ENCODE measurements at regions not wholly inside any gene's neighbourhood (a gene's known extent, or its start where the extent isn't known, plus 50 kb on each side); places are given as distances from the start of the nearest gene placed in this dataset.

DNA sequence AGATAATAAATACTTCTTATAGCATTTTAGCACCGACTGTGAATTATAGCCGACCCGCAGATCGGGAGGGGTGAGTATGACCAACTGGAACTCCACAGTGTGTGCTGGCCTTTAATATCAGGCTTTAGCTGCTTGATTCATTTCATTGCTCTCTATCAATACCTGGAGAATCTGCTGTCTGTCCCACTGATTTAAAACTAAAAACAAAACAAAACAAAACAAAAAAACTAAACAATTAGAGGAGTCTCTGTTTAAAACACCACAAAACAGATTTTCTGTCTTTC is 216.8 kb downstream of the FAT3 start:
- TF ChIP-seq CTCF (IDR thresholded peaks at IDR 0.05), result no peak
- TF ChIP-seq YY1 (IDR thresholded peaks at IDR 0.05; ENCODE audit: low read depth), result no peak
- TF ChIP-seq, protein P1, sequence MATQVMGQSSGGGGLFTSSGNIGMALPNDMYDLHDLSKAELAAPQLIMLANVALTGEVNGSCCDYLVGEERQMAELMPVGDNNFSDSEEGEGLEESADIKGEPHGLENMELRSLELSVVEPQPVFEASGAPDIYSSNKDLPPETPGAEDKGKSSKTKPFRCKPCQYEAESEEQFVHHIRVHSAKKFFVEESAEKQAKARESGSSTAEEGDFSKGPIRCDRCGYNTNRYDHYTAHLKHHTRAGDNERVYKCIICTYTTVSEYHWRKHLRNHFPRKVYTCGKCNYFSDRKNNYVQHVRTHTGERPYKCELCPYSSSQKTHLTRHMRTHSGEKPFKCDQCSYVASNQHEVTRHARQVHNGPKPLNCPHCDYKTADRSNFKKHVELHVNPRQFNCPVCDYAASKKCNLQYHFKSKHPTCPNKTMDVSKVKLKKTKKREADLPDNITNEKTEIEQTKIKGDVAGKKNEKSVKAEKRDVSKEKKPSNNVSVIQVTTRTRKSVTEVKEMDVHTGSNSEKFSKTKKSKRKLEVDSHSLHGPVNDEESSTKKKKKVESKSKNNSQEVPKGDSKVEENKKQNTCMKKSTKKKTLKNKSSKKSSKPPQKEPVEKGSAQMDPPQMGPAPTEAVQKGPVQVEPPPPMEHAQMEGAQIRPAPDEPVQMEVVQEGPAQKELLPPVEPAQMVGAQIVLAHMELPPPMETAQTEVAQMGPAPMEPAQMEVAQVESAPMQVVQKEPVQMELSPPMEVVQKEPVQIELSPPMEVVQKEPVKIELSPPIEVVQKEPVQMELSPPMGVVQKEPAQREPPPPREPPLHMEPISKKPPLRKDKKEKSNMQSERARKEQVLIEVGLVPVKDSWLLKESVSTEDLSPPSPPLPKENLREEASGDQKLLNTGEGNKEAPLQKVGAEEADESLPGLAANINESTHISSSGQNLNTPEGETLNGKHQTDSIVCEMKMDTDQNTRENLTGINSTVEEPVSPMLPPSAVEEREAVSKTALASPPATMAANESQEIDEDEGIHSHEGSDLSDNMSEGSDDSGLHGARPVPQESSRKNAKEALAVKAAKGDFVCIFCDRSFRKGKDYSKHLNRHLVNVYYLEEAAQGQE (IDR thresholded peaks at IDR 0.05; ENCODE audit: low read depth, low read length), result no peak
- TF ChIP-seq TCF12 (IDR thresholded peaks at IDR 0.05), result no peak
- no peak for TF ChIP-seq POLR2AphosphoS5 (IDR thresholded peaks at IDR 0.05; ENCODE audit: low read depth, low read length)
- no peak for TF ChIP-seq EP300 (IDR thresholded peaks at IDR 0.05; ENCODE audit: borderline replicate concordance in 1 of 2, low read depth in 1 of 2, low read length in 1 of 2)
- no peak for TF ChIP-seq MAX (IDR thresholded peaks at IDR 0.05; ENCODE audit: low read depth)
- TF ChIP-seq TAF1 (IDR thresholded peaks at IDR 0.05; ENCODE audit: borderline replicate concordance, low read depth, low read length), result no peak
- TF ChIP-seq JUND (IDR thresholded peaks at IDR 0.05), result no peak
- TF ChIP-seq NFIC (IDR thresholded peaks at IDR 0.05; ENCODE audit: borderline replicate concordance), result no peak
- TF ChIP-seq PBX3 (IDR thresholded peaks at IDR 0.05), result no peak
- no peak for TF ChIP-seq RFX5 (IDR thresholded peaks at IDR 0.05; ENCODE audit: low read length)

All from SK-N-SH (cell line).